Common myeloid progenitor, CD34-positive (primary cell): ENCODE measurements at regions not wholly inside any gene's neighbourhood (a gene's known extent, or its start where the extent isn't known, plus 50 kb on each side); places are given as distances from the start of the nearest gene placed in this dataset.
A peak's percentile ranks its signal among the peaks of the same experiment; 100 is the strongest.

Experiments
- CTCF ChIA-PET: fragments of 350-600 bp; sonication (Branson Sonifier 250); formaldehyde crosslinking; loops from one replicate; lab custom pipeline; 2021; ENCODE audit warnings: antibody characterized with exemption; lab: Charles Lee
- POLR2A ChIA-PET: fragments of 350-600 bp; sonication (Branson Sonifier 250); formaldehyde crosslinking; loops from one replicate; lab custom pipeline; 2021; ENCODE audit warnings: antibody characterized with exemption; lab: Charles Lee
- DNase-seq, 3 donors: peaks; one replicate each; pipeline versions ENCODE4 v3.0.0 to v3.0.0-alpha.2; 2013
- H3K27ac ChIP-seq, 2 experiments: 1 replicate in 1 of 2; 2 replicates in 1 of 2; pipeline ENCODE4 v1.7.0; 2013; ENCODE audit warnings: inconsistent platforms in 2 of 2, low read length in 2 of 2, mild to moderate bottlenecking in 2 of 2, low read depth in 1 of 2, moderate library complexity in 1 of 2; ENCODE audit not compliant: severe bottlenecking in 2 of 2, insufficient read depth in 1 of 2, poor library complexity in 1 of 2
- H3K27me3 ChIP-seq, 5 experiments: replicated peaks in 2 of 5; 1 replicate in 3 of 5; 2 replicates in 2 of 5; pipeline versions ENCODE4 v1.6.1 to v1.7.0; 2013; ENCODE audit warnings: low read length in 4 of 5, mild to moderate bottlenecking in 2 of 5, moderate library complexity in 2 of 5, inconsistent platforms in 1 of 5; ENCODE audit not compliant: insufficient read depth in 5 of 5, control insufficient read depth in 4 of 5
- H3K36me3 ChIP-seq, 4 experiments: 1 replicate in 2 of 4; 2 replicates in 2 of 4; pipeline versions ENCODE4 v1.6.1 to v1.7.0; 2013; ENCODE audit warnings: low read length in 3 of 4, control low read depth in 1 of 4, mild to moderate bottlenecking in 1 of 4; ENCODE audit not compliant: control insufficient read depth in 4 of 4, insufficient read depth in 4 of 4
- H3K4me1 ChIP-seq, 4 experiments: 1 replicate in 3 of 4; 2 replicates in 1 of 4; pipeline versions ENCODE4 v1.6.1 to v1.7.1; 2013; ENCODE audit warnings: low read length in 3 of 4, mild to moderate bottlenecking in 3 of 4, control low read depth in 1 of 4, inconsistent platforms in 1 of 4, moderate library complexity in 1 of 4; ENCODE audit not compliant: control insufficient read depth in 4 of 4, insufficient read depth in 4 of 4; ENCODE audit errors: control extremely low read depth in 1 of 4
- H3K4me3 ChIP-seq, 7 experiments: 1 replicate in 4 of 7; 2 replicates in 3 of 7; pipeline versions ENCODE4 v1.5.1 to v1.7.0; 2013; ENCODE audit warnings: mild to moderate bottlenecking in 7 of 7, low read length in 6 of 7, moderate library complexity in 6 of 7, inconsistent platforms in 2 of 7, low read depth in 2 of 7, control low read depth in 1 of 7; ENCODE audit not compliant: insufficient read depth in 4 of 7, control insufficient read depth in 1 of 7; ENCODE audit errors: extremely low read depth in 1 of 7
- H3K9me3 ChIP-seq, 5 experiments: 1 replicate in 4 of 5; 2 replicates in 1 of 5; pipeline versions ENCODE4 v1.6.1 to v1.7.1; 2013; ENCODE audit warnings: low read length in 4 of 5, mild to moderate bottlenecking in 2 of 5, inconsistent platforms in 1 of 5, low read depth in 1 of 5, moderate library complexity in 1 of 5; ENCODE audit not compliant: control insufficient read depth in 4 of 5, insufficient read depth in 2 of 5; ENCODE audit errors: control extremely low read depth in 1 of 5
- WGBS: methylation state at CpG from one replicate; pipeline ENCODE4 v1.1.5; 2013; ENCODE audit not compliant: insufficient coverage; 5-methylcytosine and 5-hydroxymethylcytosine counted together

DNA sequence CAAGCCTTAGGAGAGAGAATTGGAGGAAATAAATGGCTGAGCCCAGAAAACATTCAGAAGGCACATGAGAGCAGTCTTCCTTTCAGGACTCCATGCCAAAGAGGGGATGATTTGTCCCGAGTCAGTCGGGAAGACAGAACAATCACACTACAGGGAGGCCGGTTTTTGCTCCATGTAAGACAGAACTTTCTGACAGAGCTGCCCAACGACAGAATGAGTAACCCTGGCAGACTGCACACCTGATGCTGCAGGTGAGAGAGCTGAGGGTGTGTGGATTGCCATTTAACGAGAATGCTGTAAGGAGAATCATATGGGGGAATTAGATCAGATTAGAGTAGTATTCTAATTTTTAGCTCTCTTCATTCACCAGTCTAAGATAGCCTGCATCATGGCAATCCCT lies 533.0 kb downstream of the EPHB1 start:
- no peak overlapping the region for H3K4me3 ChIP-seq
- H3K27me3 ChIP-seq = no peaks in the 10 kb centered on the region
- no peak overlapping the region for H3K27ac ChIP-seq
- H3K4me1 ChIP-seq = peaks cover 0 to 17% (median 7%) of the 10 kb centered on the region in 4 experiments
- H3K36me3 ChIP-seq = no peaks in the 10 kb centered on the region
- H3K9me3 ChIP-seq = no peaks in the 10 kb centered on the region
- WGBS = 98% methylated on average over 4 of the region's 5 CpGs
- ChIA-PET CTCF (no interaction called here), POLR2A (no interaction called here)
- no peak for DNase-seq

DNA sequence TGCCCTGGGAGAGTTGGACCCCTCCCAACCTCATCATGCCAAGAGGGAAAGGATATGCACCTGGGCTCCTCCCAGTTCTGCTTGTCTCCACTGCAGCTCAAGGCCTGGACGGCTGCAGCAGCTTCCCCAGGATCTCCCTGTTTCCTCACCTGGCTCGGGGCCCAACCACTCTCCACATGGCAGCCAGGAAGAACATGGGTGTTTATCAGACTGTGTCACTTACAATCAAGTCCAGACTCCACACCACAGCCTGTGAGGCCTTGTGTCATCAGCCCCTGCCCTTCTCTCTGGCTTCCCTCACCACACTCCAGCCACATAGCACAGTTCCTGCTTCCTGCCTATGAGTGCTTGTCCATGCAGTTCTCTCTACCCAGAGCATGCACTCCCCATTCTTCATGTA lies 534.4 kb downstream of the EPHB1 start:
- H3K4me1 ChIP-seq = peaks cover 0 to 17% (median 7%) of the 10 kb centered on the region in 4 experiments
- no peak overlapping the region for H3K4me3 ChIP-seq
- no peaks in the 10 kb centered on the region for H3K36me3 ChIP-seq
- ChIA-PET CTCF (no interaction called here), POLR2A (no interaction called here)
- no peak overlapping the region for H3K27ac ChIP-seq
- no peaks in the 10 kb centered on the region for H3K27me3 ChIP-seq
- 0% methylated on average over 2 of the region's 2 CpGs for WGBS
- H3K9me3 ChIP-seq = no peaks in the 10 kb centered on the region
- peak; percentile 4 to 72 (median 58) for DNase-seq

DNA sequence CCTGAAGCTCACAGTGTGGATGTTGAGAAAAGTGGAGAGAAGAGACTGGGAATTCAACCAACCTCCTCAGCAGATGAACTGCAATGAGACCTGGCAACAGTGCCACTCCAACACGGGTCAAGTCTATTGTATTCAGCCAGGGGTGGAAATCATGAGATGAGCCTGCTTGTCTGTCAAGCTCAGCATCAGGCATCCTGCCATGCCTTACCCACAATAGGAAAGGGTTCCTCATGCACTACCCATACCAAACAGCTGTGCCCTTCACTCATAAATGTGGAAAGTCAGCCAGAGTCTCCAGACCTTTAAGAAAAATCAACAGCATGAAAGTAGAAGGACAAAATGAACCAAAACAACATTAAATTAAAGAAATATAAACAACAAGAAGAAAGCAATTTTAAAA lies 542.1 kb downstream of the EPHB1 start:
- Histone ChIP-seq H3K27ac (no peak overlapping the region), H3K4me3 (no peak overlapping the region), H3K9me3 (peaks cover 0 to 3% (median 0%) of the 10 kb centered on the region in 5 experiments), H3K36me3 (no peaks in the 10 kb centered on the region), H3K4me1 (no peaks in the 10 kb centered on the region), H3K27me3 (no peaks in the 10 kb centered on the region)
- CTCF ChIA-PET = interaction anchor here (1.1 kb wide), 1 partner anchor 16 kb away, joined by 3 read pairs; no protein-coding TSS in a partner anchor
- no peak for DNase-seq
- 90% methylated on average over 1 of the region's 1 CpG for WGBS
- POLR2A ChIA-PET = interaction anchor here (0.6 kb wide), 1 partner anchor 1747 kb away, joined by 3 read pairs; no protein-coding TSS in a partner anchor

DNA sequence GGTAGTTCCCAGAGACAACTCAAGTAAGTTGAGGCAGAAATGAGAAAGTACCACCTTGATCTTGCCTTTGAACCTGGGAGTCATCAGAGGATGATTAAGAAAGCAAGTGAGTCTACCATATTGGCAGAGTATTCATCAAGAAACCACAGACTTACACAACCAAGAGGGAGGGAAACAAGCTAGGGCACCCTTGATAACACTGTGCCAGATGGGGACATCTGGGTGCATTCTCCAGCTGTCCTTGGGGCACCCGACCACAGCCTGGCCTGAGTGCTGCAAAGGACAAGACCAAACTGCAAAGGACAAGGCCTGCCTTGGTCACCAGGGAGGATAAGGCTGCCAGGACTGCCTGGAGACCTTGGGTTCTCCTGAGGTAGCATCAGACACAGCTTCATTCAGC lies 553.6 kb downstream of the EPHB1 start:
- no peak overlapping the region for H3K27ac ChIP-seq
- peaks cover 0 to 1% (median 0%) of the 10 kb centered on the region in 5 experiments for H3K27me3 ChIP-seq
- H3K36me3 ChIP-seq = no peaks in the 10 kb centered on the region
- DNase-seq = peak in 1 of 3 donors; percentile 5
- H3K4me1 ChIP-seq = no peaks in the 10 kb centered on the region
- WGBS = 67% methylated on average over 1 of the region's 1 CpG
- ChIA-PET POLR2A (no interaction called here), CTCF (no interaction called here)
- no peak overlapping the region for H3K4me3 ChIP-seq
- H3K9me3 ChIP-seq = peaks cover 0 to 1% (median 0%) of the 10 kb centered on the region in 5 experiments

DNA sequence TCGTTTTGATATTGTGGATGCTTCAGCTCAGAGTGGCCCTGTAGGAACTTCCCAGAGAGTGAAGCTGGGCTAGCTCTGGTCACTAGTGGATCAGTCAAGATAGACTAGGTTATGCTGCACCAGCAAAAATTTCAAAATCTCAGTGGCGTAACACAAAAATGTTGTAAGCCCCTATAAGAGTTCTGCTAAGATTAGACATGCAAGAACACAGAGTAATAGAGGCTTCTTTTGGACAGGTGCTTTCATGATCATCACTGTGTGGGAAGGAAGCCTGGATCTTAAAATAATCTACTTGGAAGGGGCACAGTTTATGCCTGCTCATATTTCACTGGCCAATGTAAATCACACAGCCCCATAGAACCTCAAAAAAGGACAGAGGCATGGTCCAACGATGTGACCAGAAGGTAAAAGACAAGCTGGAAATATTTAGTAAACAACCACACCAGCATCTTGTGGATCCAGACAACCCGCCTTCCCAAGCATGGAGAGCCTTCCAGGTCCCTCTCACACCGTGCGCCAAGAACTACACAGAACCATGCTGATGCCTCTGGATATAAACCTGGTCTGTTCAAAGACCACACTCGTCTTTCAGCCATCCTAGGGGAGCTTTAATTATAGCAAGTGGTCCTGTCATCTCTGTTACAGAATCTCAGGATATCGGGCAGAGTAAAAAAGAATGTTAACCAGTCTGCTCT lies 554.3 kb downstream of the EPHB1 start:
- no peak overlapping the region for H3K4me3 ChIP-seq
- H3K36me3 ChIP-seq = no peaks in the 10 kb centered on the region
- H3K27ac ChIP-seq = no peak overlapping the region
- CTCF ChIA-PET = no interaction called here
- WGBS = 96% methylated on average over 6 of the region's 8 CpGs
- peaks cover 0 to 1% (median 0%) of the 10 kb centered on the region in 5 experiments for H3K9me3 ChIP-seq
- no peaks in the 10 kb centered on the region for H3K27me3 ChIP-seq
- POLR2A ChIA-PET = no interaction called here
- H3K4me1 ChIP-seq = no peaks in the 10 kb centered on the region
- no peak for DNase-seq

DNA sequence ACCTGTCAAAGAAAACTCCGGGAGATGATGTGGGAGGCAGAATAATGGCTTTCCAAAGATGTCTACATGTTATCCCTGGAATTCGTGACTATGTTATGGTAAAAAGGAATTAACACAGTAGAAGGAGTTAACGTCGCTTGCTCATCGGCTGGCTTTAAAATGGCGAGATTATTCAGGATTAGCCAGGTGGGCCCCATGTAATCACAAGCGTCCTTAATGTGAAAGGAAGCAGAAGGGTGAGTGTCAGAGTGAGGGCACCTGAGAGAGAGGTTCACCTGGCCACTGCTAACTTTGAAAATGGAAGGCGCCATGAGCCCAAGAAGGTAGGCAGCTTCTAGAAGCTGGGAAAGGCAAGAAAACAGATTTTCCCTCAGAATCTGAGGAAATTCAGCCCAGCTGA lies 557.2 kb downstream of the EPHB1 start:
- ChIA-PET POLR2A (no interaction called here), CTCF (no interaction called here)
- Histone ChIP-seq H3K4me3 (no peak overlapping the region), H3K4me1 (no peaks in the 10 kb centered on the region), H3K36me3 (no peaks in the 10 kb centered on the region), H3K27ac (no peak overlapping the region), H3K27me3 (no peaks in the 10 kb centered on the region), H3K9me3 (peaks cover 0 to 4% (median 0%) of the 10 kb centered on the region in 5 experiments)
- WGBS = 100% methylated on average over 7 of the region's 8 CpGs
- no peak for DNase-seq

DNA sequence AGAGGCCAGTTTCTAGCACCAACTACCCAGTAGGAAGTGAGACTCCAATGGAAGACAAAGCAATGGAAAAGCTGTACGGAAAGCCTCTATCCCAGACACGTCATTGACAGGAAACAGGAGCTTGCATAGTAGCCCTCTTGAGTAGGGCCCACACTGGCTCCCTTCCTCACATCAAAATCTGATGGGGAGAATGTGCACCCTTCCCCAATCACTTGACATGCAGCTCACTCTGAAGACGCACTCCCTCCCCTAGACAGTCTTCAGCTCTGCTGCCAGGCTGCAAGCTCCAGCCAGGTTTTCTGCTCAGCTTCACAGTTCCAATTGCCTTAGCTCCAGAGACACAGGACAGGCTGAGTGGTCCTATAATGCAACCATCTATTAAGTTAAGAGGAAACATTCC lies 567.8 kb downstream of the EPHB1 start:
- WGBS = 100% methylated on average over 3 of the region's 3 CpGs
- ChIA-PET CTCF (interaction anchor here (1.1 kb wide), 1 partner anchor 568 kb away, joined by 4 read pairs; the partner anchor contains the start of gene EPHB1), POLR2A (no interaction called here)
- H3K4me3 ChIP-seq = no peak overlapping the region
- peaks cover 0 to 4% (median 0%) of the 10 kb centered on the region in 5 experiments for H3K27me3 ChIP-seq
- no peaks in the 10 kb centered on the region for H3K36me3 ChIP-seq
- DNase-seq = no peak
- no peak overlapping the region for H3K27ac ChIP-seq
- no peaks in the 10 kb centered on the region for H3K9me3 ChIP-seq
- no peaks in the 10 kb centered on the region for H3K4me1 ChIP-seq
